Esophagus squamous epithelium (tissue), 5 donors: ENCODE measurements at regions not wholly inside any gene's neighbourhood (a gene's known extent, or its start where the extent isn't known, plus 50 kb on each side); places are given as distances from the start of the nearest gene placed in this dataset.

Experiments used
- DNase-seq: peaks from one replicate; lab custom pipeline; 2025; lab: John Stamatoyannopoulos, UW
- H3K27ac ChIP-seq, 4 donors: fragments of 200-600 bp; sonication (generic); one replicate each; pipeline ENCODE4 v1.5.1; 2016 to 2019; ENCODE audit warnings: mild to moderate bottlenecking in 1 of 4
- H3K27me3 ChIP-seq, 4 donors: fragments of 200-600 bp; sonication (generic); 1 replicate in 3 of 4; 2 replicates in 1 of 4; pipeline versions ENCODE4 v1.5.1 to v1.6.0; 2017 to 2021; ENCODE audit warnings: antibody characterized with exemption in 1 of 4
- H3K36me3 ChIP-seq, 3 donors: fragments of 200-600 bp; sonication (generic); one replicate each; pipeline ENCODE4 v1.5.1; 2016 to 2019
- H3K4me1 ChIP-seq, 3 donors: fragments of 200-600 bp; sonication (generic); one replicate each; pipeline ENCODE4 v1.5.1; 2017 to 2019
- H3K4me3 ChIP-seq, 4 donors: fragments of 200-600 bp; sonication (generic); 1 replicate in 3 of 4; 2 replicates in 1 of 4; pipeline ENCODE4 v1.5.1; 2016 to 2019; ENCODE audit warnings: mild to moderate bottlenecking in 2 of 4, moderate library complexity in 1 of 4
- H3K9me3 ChIP-seq, 3 donors: fragments of 200-600 bp; sonication (generic); one replicate each; pipeline ENCODE4 v1.5.1; 2016 to 2019
- CTCF ChIP-seq, 6 experiments: fragments of 450-650 bp in 4 of 6; fragments of 200-600 bp in 2 of 6; sonication (generic) in 2 of 6; IDR thresholded peaks; one replicate each; pipeline ENCODE4 v1.5.1; 2016 to 2019; ENCODE audit warnings: antibody characterized with exemption in 6 of 6, mild to moderate bottlenecking in 4 of 6, moderate library complexity in 4 of 6
- POLR2A ChIP-seq, 4 donors: fragments of 450-650 bp; IDR thresholded peaks; one replicate each; pipeline ENCODE4 v1.6.1; 2017; ENCODE audit warnings: antibody characterized with exemption in 4 of 4, mild to moderate bottlenecking in 4 of 4, moderate library complexity in 3 of 4
- WGBS, 2 donors: methylation state at CpG; one replicate each; pipeline ENCODE4 v1.1.5; 2018; 5-methylcytosine and 5-hydroxymethylcytosine counted together
- intact Hi-C: fragments of 100-400 bp; cut with DNase I; formaldehyde crosslinking; loops from one replicate; pipeline ENCODE4 v1.15.0; 2022
- donor health status: DM: yes; HTN: yes; CAD: no.

DNA sequence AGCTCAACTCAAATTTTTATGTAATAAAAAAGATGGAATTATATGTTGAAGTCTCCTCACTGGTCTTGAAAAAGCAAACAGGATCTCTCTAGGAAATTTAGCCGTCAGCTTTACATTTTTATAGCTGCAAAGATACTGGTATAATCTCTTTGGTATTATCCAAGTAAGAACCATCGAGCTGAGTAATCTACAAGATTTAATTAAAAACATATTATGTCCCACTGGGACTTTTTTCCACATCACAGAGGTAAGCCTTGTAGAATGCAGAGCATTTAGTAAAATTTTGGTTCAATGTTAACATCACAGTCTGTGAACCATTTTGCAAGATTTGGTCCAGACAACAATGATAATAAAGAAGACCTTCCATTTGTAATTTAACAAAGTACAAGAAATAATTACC is 162.6 kb upstream of the SLC39A10 start:
- Histone ChIP-seq H3K36me3 (no peaks in the 10 kb centered on the region), H3K4me3 (no peak overlapping the region), H3K4me1 (no peaks in the 10 kb centered on the region), H3K27ac (no peak overlapping the region), H3K27me3 (no peaks in the 10 kb centered on the region), H3K9me3 (no peaks in the 10 kb centered on the region)
- TF ChIP-seq POLR2A (IDR thresholded peaks at IDR 0.05), result no peak
- TF ChIP-seq CTCF (IDR thresholded peaks at IDR 0.05), result no peak
- 51 to 73% methylated on average over 2 of the region's 2 CpGs for WGBS, 2 donors
- DNase-seq, result no peak
- intact Hi-C loops, result no loop called here

- H3K9me3 ChIP-seq, result no peaks in the 10 kb centered on the region
- TF ChIP-seq CTCF (IDR thresholded peaks at IDR 0.05), result no peak
- TF ChIP-seq POLR2A (IDR thresholded peaks at IDR 0.05), result no peak
- no peaks in the 10 kb centered on the region for H3K27me3 ChIP-seq
- H3K36me3 ChIP-seq, result no peaks in the 10 kb centered on the region
- intact Hi-C loops, result no loop called here
- no peak for DNase-seq
- H3K27ac ChIP-seq, result no peak overlapping the region
- H3K4me1 ChIP-seq, result no peaks in the 10 kb centered on the region
- no peak overlapping the region for H3K4me3 ChIP-seq
- WGBS, 2 donors, result 85 to 93% methylated on average over 7 of the region's 7 CpGs
These were observed 163.6 kb upstream of the SLC39A10 start for GRCh38 chr2:195493416-195493815.

- 70 to 90% methylated on average over 2 of the region's 2 CpGs for WGBS, 2 donors
- no peaks in the 10 kb centered on the region for H3K36me3 ChIP-seq
- no peak for DNase-seq
These were observed 166.7 kb upstream of the SLC39A10 start for GRCh38 chr2:195490319-195490718.

GRCh38 chr2:195489101-195489500 is 167.9 kb upstream of the SLC39A10 start:
- Histone ChIP-seq H3K27me3 (no peaks in the 10 kb centered on the region), H3K27ac (no peak overlapping the region), H3K4me3 (no peak overlapping the region), H3K36me3 (no peaks in the 10 kb centered on the region), H3K9me3 (no peaks in the 10 kb centered on the region), H3K4me1 (no peaks in the 10 kb centered on the region)
- 76 to 92% methylated on average over 2 of the region's 2 CpGs for WGBS, 2 donors
- intact Hi-C loops, result no loop called here
- TF ChIP-seq CTCF (IDR thresholded peaks at IDR 0.05), result no peak
- TF ChIP-seq POLR2A (IDR thresholded peaks at IDR 0.05), result no peak
- DNase-seq, result no peak

More at GRCh38 chr2:195490319-195490718, 166.7 kb upstream of the SLC39A10 start:
- no peaks in the 10 kb centered on the region for H3K4me1 ChIP-seq
- H3K9me3 ChIP-seq, result no peaks in the 10 kb centered on the region
- TF ChIP-seq POLR2A (IDR thresholded peaks at IDR 0.05) (no peak), CTCF (IDR thresholded peaks at IDR 0.05) (no peak)
- no peaks in the 10 kb centered on the region for H3K27me3 ChIP-seq
- H3K4me3 ChIP-seq, result no peak overlapping the region
- no peak overlapping the region for H3K27ac ChIP-seq
- intact Hi-C loops, result no loop called here

GRCh38 chr2:195488567-195488966 is 168.5 kb upstream of the SLC39A10 start:
- TF ChIP-seq CTCF (IDR thresholded peaks at IDR 0.05) (no peak), POLR2A (IDR thresholded peaks at IDR 0.05) (no peak)

More at GRCh38 chr2:195488567-195488966, 168.5 kb upstream of the SLC39A10 start:
- H3K27me3 ChIP-seq, result no peaks in the 10 kb centered on the region
- H3K36me3 ChIP-seq, result no peaks in the 10 kb centered on the region
- no peaks in the 10 kb centered on the region for H3K9me3 ChIP-seq
- no peak for DNase-seq
- intact Hi-C loops, result no loop called here
- H3K4me3 ChIP-seq, result no peak overlapping the region
- no peak overlapping the region for H3K27ac ChIP-seq
- H3K4me1 ChIP-seq, result no peaks in the 10 kb centered on the region
